SK-N-SH (cell line): ENCODE measurements at regions not wholly inside any gene's neighbourhood (a gene's known extent, or its start where the extent isn't known, plus 50 kb on each side); places are given as distances from the start of the nearest gene placed in this dataset.

Experiments used
- CTCF ChIA-PET: fragments of 300-600, 350-600 bp; formaldehyde crosslinking; extraction: SDS; loops from one replicate; lab custom pipeline; 2021; lab: Yijun Ruan, JAX
- POLR2A ChIA-PET: fragments of 350-600 bp; sonication (Branson Sonifier 250); formaldehyde crosslinking; extraction: SDS; loops from one replicate; lab custom pipeline; 2020; ENCODE audit warnings: antibody characterized with exemption, inconsistent platforms; lab: Yijun Ruan, JAX
- DNase-seq: peaks from one replicate; pipeline ENCODE4 v3.0.0; 2012
- H2AFZ ChIP-seq: fragments of 200-600 bp; sonication (generic); 2 replicates; pipeline ENCODE4 v1.8.1; 2016; ENCODE audit warnings: antibody characterized with exemption, mild to moderate bottlenecking, low read depth
- H3F3A ChIP-seq: fragments of 200-600 bp; sonication (generic); replicated peaks from 2 replicates; pipeline ENCODE3; 2016; ENCODE audit warnings: antibody characterized with exemption, mild to moderate bottlenecking; ENCODE audit not compliant: insufficient read depth
- H3K27ac ChIP-seq, 2 experiments: fragments of 200-500 bp in 1 of 2; fragments of 200-600 bp in 1 of 2; sonication (Bioruptor generic) in 1 of 2; sonication (generic), shearing (Covaris generic) in 1 of 2; 2 replicates each; pipeline versions ENCODE4 v1.5.1 to v1.6.1; 2014 to 2016; ENCODE audit warnings: low read depth in 2 of 2, inconsistent platforms in 1 of 2, low read length in 1 of 2, mild to moderate bottlenecking in 1 of 2, mixed read lengths in 1 of 2
- H3K27me3 ChIP-seq: fragments of 200-600 bp; sonication (generic), shearing (Covaris generic); 2 replicates; pipeline ENCODE4 v1.6.1; 2016; ENCODE audit warnings: mixed run types; ENCODE audit not compliant: insufficient read depth
- H3K36me3 ChIP-seq, 2 experiments: fragments of 200-500 bp in 1 of 2; fragments of 200-600 bp in 1 of 2; sonication (Bioruptor generic) in 1 of 2; sonication (generic) in 1 of 2; replicated peaks in 1 of 2; 2 replicates each; pipeline versions ENCODE3 to v1.5.1; 2014 to 2016; ENCODE audit warnings: low read length in 1 of 2, mild to moderate bottlenecking in 1 of 2; ENCODE audit not compliant: insufficient read depth in 2 of 2, control insufficient read depth in 1 of 2
- H3K4me1 ChIP-seq, 2 experiments: fragments of 200-500 bp in 1 of 2; fragments of 200-600 bp in 1 of 2; sonication (Bioruptor generic) in 1 of 2; sonication (generic), shearing (Covaris generic) in 1 of 2; 2 replicates each; pipeline versions ENCODE4 v1.5.1 to v1.6.1; 2014 to 2016; ENCODE audit warnings: low read depth in 1 of 2, low read length in 1 of 2, mixed run types in 1 of 2; ENCODE audit not compliant: insufficient read depth in 2 of 2, control insufficient read depth in 1 of 2
- H3K4me2 ChIP-seq: fragments of 200-600 bp; sonication (generic), shearing (Covaris generic); 2 replicates; pipeline ENCODE4 v1.6.1; 2017; ENCODE audit warnings: mixed run types
- H3K4me3 ChIP-seq, 2 experiments: fragments of 200-500 bp in 1 of 2; fragments of 200-600 bp in 1 of 2; sonication (Bioruptor generic) in 1 of 2; sonication (generic), shearing (Covaris generic) in 1 of 2; 2 replicates each; pipeline versions ENCODE4 v1.5.1 to v1.8.1; 2014 to 2016; ENCODE audit warnings: low read depth in 2 of 2, inconsistent platforms in 1 of 2, low read length in 1 of 2, mild to moderate bottlenecking in 1 of 2, mixed read lengths in 1 of 2, moderate library complexity in 1 of 2
- H3K79me2 ChIP-seq: fragments of 200-600 bp; sonication (generic); 2 replicates; pipeline ENCODE4 v1.8.1; 2017; ENCODE audit warnings: mild to moderate bottlenecking; ENCODE audit not compliant: insufficient read depth
- H3K9ac ChIP-seq: fragments of 200-600 bp; sonication (generic); 2 replicates; pipeline ENCODE4 v1.6.1; 2017; ENCODE audit warnings: mixed run types
- H3K9me2 ChIP-seq: fragments of 200-600 bp; sonication (generic); 2 replicates; pipeline ENCODE4 v1.6.1; 2017; ENCODE audit warnings: mixed run types
- H3K9me3 ChIP-seq: fragments of 200-600 bp; sonication (generic); 2 replicates; pipeline ENCODE4 v1.6.1; 2017; ENCODE audit warnings: mixed run types, mild to moderate bottlenecking, moderate library complexity
- H4K20me1 ChIP-seq: fragments of 200-600 bp; sonication (generic); 2 replicates; pipeline ENCODE4 v1.6.1; 2017; ENCODE audit warnings: mild to moderate bottlenecking, mixed run types; ENCODE audit not compliant: insufficient read depth
- EZH2phosphoT487 ChIP-seq: fragments of 200-600 bp; sonication (generic); IDR thresholded peaks from 2 replicates; pipeline ENCODE4 v1.6.1; 2017; ENCODE audit warnings: low read depth, mixed run types, mild to moderate bottlenecking, antibody characterized with exemption, moderate library complexity, borderline replicate concordance
- FOSL2 ChIP-seq: IDR thresholded peaks from 2 replicates; pipeline ENCODE4 v1.4.0; 2012; ENCODE audit warnings: low read depth, mild to moderate bottlenecking, moderate library complexity, borderline replicate concordance
- GATA2 ChIP-seq: sonication (generic); formaldehyde crosslinking; IDR thresholded peaks from 2 replicates; pipeline ENCODE4 v1.5.0; 2020; ENCODE audit warnings: mild to moderate bottlenecking, missing genetic modification reagents
- IRF3 ChIP-seq: fragments of 150-350 bp; IDR thresholded peaks from 2 replicates; pipeline ENCODE4 v1.6.1; 2016; ENCODE audit warnings: mild to moderate bottlenecking, low read depth, low read length
- MEF2A ChIP-seq: IDR thresholded peaks from 2 replicates; pipeline ENCODE4 v1.4.0; 2012; ENCODE audit warnings: low read depth, borderline replicate concordance
- MXI1 ChIP-seq: IDR thresholded peaks from 2 replicates; pipeline ENCODE4 v1.6.1; 2012; ENCODE audit warnings: mild to moderate bottlenecking, low read depth, low read length, improper control_type of control experiment
- RCOR1 ChIP-seq: fragments of 150-350 bp; IDR thresholded peaks from 2 replicates; pipeline ENCODE4 v1.6.1; 2017; ENCODE audit warnings: antibody characterized with exemption, low read length
- REST ChIP-seq: IDR thresholded peaks from 2 replicates; pipeline ENCODE4 v1.6.1; 2012; ENCODE audit warnings: mild to moderate bottlenecking, low read depth, low read length, moderate library complexity
- TAF1 ChIP-seq: IDR thresholded peaks from 2 replicates; pipeline ENCODE4 v1.6.1; 2012; ENCODE audit warnings: low read depth, mild to moderate bottlenecking, low read length, moderate library complexity, borderline replicate concordance
- USF1 ChIP-seq: IDR thresholded peaks from 2 replicates; pipeline ENCODE4 v1.4.0; 2012; ENCODE audit warnings: low read depth, borderline replicate concordance
- YY1 ChIP-seq: IDR thresholded peaks from 2 replicates; pipeline ENCODE4 v1.4.0; 2012; ENCODE audit warnings: low read depth, mild to moderate bottlenecking
- WGBS: methylation state at CpG from one replicate; pipeline ENCODE4 v1.1.6; 2017; ENCODE audit warnings: low lambda C conversion rate; 5-methylcytosine and 5-hydroxymethylcytosine counted together

- TF ChIP-seq REST (no peak), YY1 (no peak), MEF2A (no peak), FOSL2 (no peak)
These were observed 867.2 kb downstream of the CCSER2 start (continued) for GRCh38 chr10:85195596-85195995.

- Histone ChIP-seq H3K27ac (no peak overlapping the region), H3K9me2 (no peaks in the 10 kb centered on the region; the same call in 1 of the 2 replicates), H3F3A (no peaks in the 10 kb centered on the region), H4K20me1 (no peaks in the 10 kb centered on the region), H3K4me3 (no peak overlapping the region), H3K79me2 (no peaks in the 10 kb centered on the region), H3K36me3 (no peaks in the 10 kb centered on the region), H2AFZ (no peak overlapping the region), H3K27me3 (no peaks in the 10 kb centered on the region), H3K4me2 (no peak overlapping the region), H3K4me1 (no peaks in the 10 kb centered on the region), H3K9me3 (no peaks in the 10 kb centered on the region), H3K9ac (no peak overlapping the region)
- POLR2A ChIA-PET = no interaction called here
- WGBS = 7% methylated on average over 5 of the region's 5 CpGs
- CTCF ChIA-PET = no interaction called here
- DNase-seq = no peak
- TF ChIP-seq TAF1 = no peak
- TF ChIP-seq EZH2phosphoT487 = no peak
- no peak for TF ChIP-seq IRF3
- TF ChIP-seq RCOR1 = no peak
- TF ChIP-seq MXI1 = no peak
- no peak for TF ChIP-seq GATA2 (CRISPR knock-in tag)
- no peak for TF ChIP-seq USF1
- no peak for TF ChIP-seq MEF2A
These were observed 876.4 kb downstream of the CCSER2 start for GRCh38 chr10:85204814-85205213.
